HCT116 (cell line): ENCODE measurements at regions not wholly inside any gene's neighbourhood (a gene's known extent, or its start where the extent isn't known, plus 50 kb on each side); places are given as distances from the start of the nearest gene placed in this dataset.

ENCODE experiments used
- ATAC-seq: fragments of 200-7000 bp; cut with Tn5 transposase; 2 replicates; pipeline ENCODE4 v1.9.1; 2020; ENCODE audit warnings: mild to moderate bottlenecking, moderate library complexity
- BruUV-seq: library from RNA; stranded (reverse); fragments of 400-500 nt; replicated peaks from 2 replicates; lab custom pipeline; 2021; lab: Mats Ljungman, UMichigan
- CTCF ChIA-PET: fragments of 300-600 bp; sonication (Branson Sonifier 250); formaldehyde crosslinking; loops from one replicate; lab custom pipeline; 2021; ENCODE audit warnings: antibody characterized with exemption; lab: Charles Lee
- POLR2A ChIA-PET: fragments of 300-600, 350-600 bp; sonication (Branson Sonifier 250); formaldehyde crosslinking; loops from one replicate; lab custom pipeline; 2021; ENCODE audit warnings: antibody characterized with exemption; lab: Charles Lee
- RAD21 ChIA-PET, 2 experiments: fragments of 300-600 bp; sonication (Branson Sonifier 250); formaldehyde crosslinking; loops; one replicate each; lab custom pipeline; 2023; ENCODE audit warnings: low total read pairs in 2 of 2; ENCODE audit not compliant: uncharacterized antibody in 2 of 2, unreplicated experiment in 2 of 2, low non-redundant PET in 1 of 2; lab: Charles Lee
- DNase-seq: peaks from one replicate; pipeline ENCODE4 v3.0.0-alpha.2; 2010; ENCODE audit warnings: low read depth, low spot score
- H2AFZ ChIP-seq: fragments of 200-600 bp; shearing (Covaris generic), sonication (generic); 2 replicates; pipeline ENCODE4 v1.6.1; 2017; ENCODE audit warnings: low read depth, mixed run types, mixed read lengths, antibody characterized with exemption, low read length; ENCODE audit not compliant: poor library complexity, severe bottlenecking
- H3K27ac ChIP-seq: 2 replicates; pipeline ENCODE4 v1.5.1; 2012; ENCODE audit warnings: low read depth, low read length
- H3K27me3 ChIP-seq: fragments of 200-600 bp; sonication (generic); 2 replicates; pipeline ENCODE4 v1.6.1; 2016; ENCODE audit warnings: mixed run types, low read length, mixed read lengths; ENCODE audit not compliant: insufficient read depth
- H3K36me3 ChIP-seq, 2 experiments: fragments of 200-500 bp in 1 of 2; fragments of 200-600 bp in 1 of 2; sonication (Bioruptor generic) in 1 of 2; sonication (generic) in 1 of 2; 2 replicates each; pipeline versions ENCODE4 v1.5.1 to v1.6.1; 2014 to 2016; ENCODE audit warnings: low read length in 2 of 2, inconsistent platforms in 1 of 2, mixed read lengths in 1 of 2, mixed run types in 1 of 2; ENCODE audit not compliant: insufficient read depth in 2 of 2, control insufficient read depth in 1 of 2
- H3K4me1 ChIP-seq, 2 experiments: fragments of 200-600 bp in 1 of 2; sonication (generic) in 1 of 2; 2 replicates each; pipeline versions ENCODE4 v1.5.1 to v1.6.1; 2012 to 2017; ENCODE audit warnings: low read length in 2 of 2, inconsistent platforms in 1 of 2, mild to moderate bottlenecking in 1 of 2, mixed read lengths in 1 of 2, mixed run types in 1 of 2, moderate library complexity in 1 of 2; ENCODE audit not compliant: insufficient read depth in 2 of 2, control insufficient read depth in 1 of 2
- H3K4me2 ChIP-seq: fragments of 200-600 bp; sonication (generic); 2 replicates; pipeline ENCODE4 v1.6.1; 2017; ENCODE audit warnings: mixed run types, low read length, mixed read lengths
- H3K4me3 ChIP-seq, 2 experiments: fragments of 200-600 bp in 1 of 2; sonication (generic) in 1 of 2; replicated peaks in 1 of 2; 2 replicates each; pipeline ENCODE4 v1.5.1; 2011 to 2016; ENCODE audit warnings: low read length in 2 of 2, control low read depth in 1 of 2, low read depth in 1 of 2, mild to moderate bottlenecking in 1 of 2, mixed read lengths in 1 of 2, mixed run types in 1 of 2
- H3K79me2 ChIP-seq: fragments of 200-600 bp; sonication (generic); 2 replicates; pipeline ENCODE4 v1.6.1; 2017; ENCODE audit warnings: mild to moderate bottlenecking, mixed run types, low read length, moderate library complexity, mixed read lengths; ENCODE audit not compliant: insufficient read depth
- H3K9ac ChIP-seq: fragments of 200-600 bp; sonication (generic); 2 replicates; pipeline ENCODE4 v1.6.1; 2016; ENCODE audit warnings: low read length, mixed read lengths
- H3K9me2 ChIP-seq: fragments of 200-600 bp; sonication (generic), shearing (Covaris generic); 2 replicates; pipeline ENCODE4 v1.6.1; 2017; ENCODE audit warnings: mixed run types, mild to moderate bottlenecking, moderate library complexity; ENCODE audit not compliant: insufficient read depth
- H3K9me3 ChIP-seq, 2 experiments: fragments of 200-500 bp in 1 of 2; fragments of 200-600 bp in 1 of 2; sonication (Bioruptor generic) in 1 of 2; sonication (generic) in 1 of 2; 2 replicates each; pipeline ENCODE4 v1.6.1; 2014 to 2017; ENCODE audit warnings: low read length in 2 of 2, mixed read lengths in 2 of 2, inconsistent platforms in 1 of 2, low read depth in 1 of 2, mild to moderate bottlenecking in 1 of 2, mixed run types in 1 of 2, moderate library complexity in 1 of 2; ENCODE audit not compliant: control insufficient read depth in 1 of 2, insufficient read depth in 1 of 2
- H4K20me1 ChIP-seq: fragments of 200-600 bp; sonication (generic), shearing (Covaris generic); 2 replicates; pipeline ENCODE4 v1.6.1; 2017; ENCODE audit warnings: mixed run types, mild to moderate bottlenecking, moderate library complexity; ENCODE audit not compliant: insufficient read depth
- CEBPB ChIP-seq: IDR thresholded peaks from 2 replicates; pipeline ENCODE4 v1.6.1; 2012; ENCODE audit warnings: low read depth
- ELF1 ChIP-seq: IDR thresholded peaks from 2 replicates; pipeline ENCODE4 v1.6.1; 2012; ENCODE audit warnings: low read depth, borderline replicate concordance
- FOSL1 ChIP-seq: IDR thresholded peaks from 2 replicates; pipeline ENCODE4 v1.6.1; 2012; ENCODE audit warnings: low read depth
- RAD21 ChIP-seq: IDR thresholded peaks from 2 replicates; pipeline ENCODE4 v1.6.1; 2012; ENCODE audit warnings: low read depth, mild to moderate bottlenecking
- SP1 ChIP-seq: IDR thresholded peaks from 2 replicates; pipeline ENCODE4 v1.6.1; 2012; ENCODE audit warnings: low read depth
- SRF ChIP-seq: IDR thresholded peaks from 2 replicates; pipeline ENCODE4 v1.6.1; 2012; ENCODE audit warnings: low read depth
- ZFX ChIP-seq: fragments of 450-650 bp; IDR thresholded peaks from 2 replicates; pipeline ENCODE4 v1.6.1; 2017
- ZNF274 ChIP-seq: fragments of 200-500 bp; sonication (Bioruptor generic); IDR thresholded peaks from 2 replicates; pipeline ENCODE4 v1.6.1; 2014; ENCODE audit warnings: mild to moderate bottlenecking, low read depth, low read length, inconsistent platforms
- intact Hi-C: fragments of 100-400 bp; cut with micrococcal nuclease; formaldehyde crosslinking; loops from 2 replicates; pipeline ENCODE4 v1.10.0; 2022
- TF ChIP-seq, protein P1 (sequence below): IDR thresholded peaks from 2 replicates; pipeline ENCODE4 v1.6.1; 2012
- TF ChIP-seq, protein P2 (sequence below), 3 experiments: fragments of 200-600 bp in 1 of 3; sonication (generic) in 1 of 3; IDR thresholded peaks in 2 of 3; conservative IDR thresholded peaks in 1 of 3; 2 replicates each; pipeline ENCODE4 v1.5.1; 2012 to 2017; ENCODE audit warnings: low read depth in 2 of 3, low read length in 2 of 3, antibody characterized with exemption in 1 of 3, borderline replicate concordance in 1 of 3, control low read depth in 1 of 3, mild to moderate bottlenecking in 1 of 3, mixed read lengths in 1 of 3, mixed run types in 1 of 3, moderate library complexity in 1 of 3; ENCODE audit not compliant: insufficient read depth in 1 of 3
- TF ChIP-seq, protein P3 (sequence below): IDR thresholded peaks from 2 replicates; pipeline ENCODE4 v1.6.1; 2012; ENCODE audit warnings: low read depth

DNA sequence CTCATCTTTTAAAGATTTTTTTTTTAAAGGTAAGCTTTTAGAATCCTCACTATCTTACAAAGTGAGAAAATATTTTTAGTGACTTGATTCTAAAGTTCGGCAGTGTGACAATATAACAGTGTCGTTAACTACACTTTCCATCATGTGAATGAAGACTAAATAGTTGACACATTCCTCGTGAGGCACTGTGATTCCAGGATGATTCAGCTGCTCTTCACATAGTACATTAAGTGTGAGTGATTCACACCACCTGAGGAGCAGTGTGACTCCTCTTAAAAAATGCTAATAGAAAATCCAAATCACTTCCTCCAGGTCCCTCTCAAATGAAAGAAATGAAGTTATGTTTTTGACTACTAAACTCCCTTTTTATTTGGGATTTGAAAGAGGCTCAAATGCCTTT is 589.5 kb downstream of the GABRG2 start:
- intact Hi-C loops = no loop called here
- ATAC-seq = no peak
- TF ChIP-seq, protein P1, sequence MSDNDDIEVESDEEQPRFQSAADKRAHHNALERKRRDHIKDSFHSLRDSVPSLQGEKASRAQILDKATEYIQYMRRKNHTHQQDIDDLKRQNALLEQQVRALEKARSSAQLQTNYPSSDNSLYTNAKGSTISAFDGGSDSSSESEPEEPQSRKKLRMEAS = no peak
- no peak for TF ChIP-seq FOSL1
- TF ChIP-seq RAD21 = no peak
- TF ChIP-seq ZFX = no peak
- TF ChIP-seq SP1 = no peak
- TF ChIP-seq SRF = no peak
- TF ChIP-seq, protein P2, sequence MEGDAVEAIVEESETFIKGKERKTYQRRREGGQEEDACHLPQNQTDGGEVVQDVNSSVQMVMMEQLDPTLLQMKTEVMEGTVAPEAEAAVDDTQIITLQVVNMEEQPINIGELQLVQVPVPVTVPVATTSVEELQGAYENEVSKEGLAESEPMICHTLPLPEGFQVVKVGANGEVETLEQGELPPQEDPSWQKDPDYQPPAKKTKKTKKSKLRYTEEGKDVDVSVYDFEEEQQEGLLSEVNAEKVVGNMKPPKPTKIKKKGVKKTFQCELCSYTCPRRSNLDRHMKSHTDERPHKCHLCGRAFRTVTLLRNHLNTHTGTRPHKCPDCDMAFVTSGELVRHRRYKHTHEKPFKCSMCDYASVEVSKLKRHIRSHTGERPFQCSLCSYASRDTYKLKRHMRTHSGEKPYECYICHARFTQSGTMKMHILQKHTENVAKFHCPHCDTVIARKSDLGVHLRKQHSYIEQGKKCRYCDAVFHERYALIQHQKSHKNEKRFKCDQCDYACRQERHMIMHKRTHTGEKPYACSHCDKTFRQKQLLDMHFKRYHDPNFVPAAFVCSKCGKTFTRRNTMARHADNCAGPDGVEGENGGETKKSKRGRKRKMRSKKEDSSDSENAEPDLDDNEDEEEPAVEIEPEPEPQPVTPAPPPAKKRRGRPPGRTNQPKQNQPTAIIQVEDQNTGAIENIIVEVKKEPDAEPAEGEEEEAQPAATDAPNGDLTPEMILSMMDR (IDR thresholded peaks at IDR 0.05 in 2 of 3, conservative IDR thresholded peaks at IDR 0.05 in 1 of 3; ENCODE audit: borderline replicate concordance in 1 of 3, insufficient read depth in 1 of 3, low read depth in 2 of 3, low read length in 2 of 3) = no peak
- TF ChIP-seq, protein P3, sequence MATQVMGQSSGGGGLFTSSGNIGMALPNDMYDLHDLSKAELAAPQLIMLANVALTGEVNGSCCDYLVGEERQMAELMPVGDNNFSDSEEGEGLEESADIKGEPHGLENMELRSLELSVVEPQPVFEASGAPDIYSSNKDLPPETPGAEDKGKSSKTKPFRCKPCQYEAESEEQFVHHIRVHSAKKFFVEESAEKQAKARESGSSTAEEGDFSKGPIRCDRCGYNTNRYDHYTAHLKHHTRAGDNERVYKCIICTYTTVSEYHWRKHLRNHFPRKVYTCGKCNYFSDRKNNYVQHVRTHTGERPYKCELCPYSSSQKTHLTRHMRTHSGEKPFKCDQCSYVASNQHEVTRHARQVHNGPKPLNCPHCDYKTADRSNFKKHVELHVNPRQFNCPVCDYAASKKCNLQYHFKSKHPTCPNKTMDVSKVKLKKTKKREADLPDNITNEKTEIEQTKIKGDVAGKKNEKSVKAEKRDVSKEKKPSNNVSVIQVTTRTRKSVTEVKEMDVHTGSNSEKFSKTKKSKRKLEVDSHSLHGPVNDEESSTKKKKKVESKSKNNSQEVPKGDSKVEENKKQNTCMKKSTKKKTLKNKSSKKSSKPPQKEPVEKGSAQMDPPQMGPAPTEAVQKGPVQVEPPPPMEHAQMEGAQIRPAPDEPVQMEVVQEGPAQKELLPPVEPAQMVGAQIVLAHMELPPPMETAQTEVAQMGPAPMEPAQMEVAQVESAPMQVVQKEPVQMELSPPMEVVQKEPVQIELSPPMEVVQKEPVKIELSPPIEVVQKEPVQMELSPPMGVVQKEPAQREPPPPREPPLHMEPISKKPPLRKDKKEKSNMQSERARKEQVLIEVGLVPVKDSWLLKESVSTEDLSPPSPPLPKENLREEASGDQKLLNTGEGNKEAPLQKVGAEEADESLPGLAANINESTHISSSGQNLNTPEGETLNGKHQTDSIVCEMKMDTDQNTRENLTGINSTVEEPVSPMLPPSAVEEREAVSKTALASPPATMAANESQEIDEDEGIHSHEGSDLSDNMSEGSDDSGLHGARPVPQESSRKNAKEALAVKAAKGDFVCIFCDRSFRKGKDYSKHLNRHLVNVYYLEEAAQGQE = no peak
- TF ChIP-seq ELF1 = no peak
- TF ChIP-seq ZNF274 = no peak
- no peak for TF ChIP-seq CEBPB
- Histone ChIP-seq H3K9ac (no peak overlapping the region), H3K9me3 (peaks cover 0 to 4% of the 10 kb centered on the region in 2 experiments; a peak in 2 of 4 replicates), H3K79me2 (no peaks in the 10 kb centered on the region), H3K4me2 (no peak overlapping the region), H3K27me3 (no peaks in the 10 kb centered on the region), H3K27ac (no peak overlapping the region), H3K9me2 (no peaks in the 10 kb centered on the region), H3K4me1 (no peaks in the 10 kb centered on the region), H4K20me1 (no peaks in the 10 kb centered on the region), H2AFZ (no peak overlapping the region), H3K36me3 (no peaks in the 10 kb centered on the region), H3K4me3 (no peak overlapping the region)
- ChIA-PET RAD21 (no interaction called here), POLR2A (no interaction called here), CTCF (no interaction called here)
- DNase-seq = no peak
- no TSS peak for BruUV-seq
